Amniotic epithelial cell (primary cell): ENCODE measurements at regions not wholly inside any gene's neighbourhood (a gene's known extent, or its start where the extent isn't known, plus 50 kb on each side); places are given as distances from the start of the nearest gene placed in this dataset.
"Not testable (repeated sequence)": the region's sequence is repeated elsewhere in the genome, so short reads cannot be mapped to it uniquely, and the experiment has no call there.

Experiments used
- DNase-seq: peaks from one replicate; pipeline ENCODE4 v3.0.0-alpha.2; 2010; ENCODE audit warnings: low read depth

DNA sequence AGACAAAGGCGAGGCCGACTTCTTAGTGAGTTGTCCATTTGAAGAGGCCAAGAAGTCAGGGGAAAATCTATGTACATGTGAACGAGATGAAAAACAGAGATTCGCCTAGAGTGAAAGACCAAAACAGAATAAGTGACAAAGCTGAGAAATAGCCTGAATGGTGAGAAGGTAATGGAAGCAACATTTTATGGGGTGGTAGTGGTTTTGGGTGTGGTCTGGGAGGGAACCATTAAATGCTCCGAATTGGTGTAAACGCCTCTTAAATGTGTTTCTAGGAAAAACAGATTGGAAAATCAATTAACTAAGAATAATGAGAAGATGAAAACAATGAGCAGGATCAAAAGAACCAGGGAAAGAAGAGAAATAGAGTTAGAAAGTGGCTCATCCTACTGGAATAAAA, 83.8 kb upstream of the MANSC4 start:
- DNase-seq: no peak

DNA sequence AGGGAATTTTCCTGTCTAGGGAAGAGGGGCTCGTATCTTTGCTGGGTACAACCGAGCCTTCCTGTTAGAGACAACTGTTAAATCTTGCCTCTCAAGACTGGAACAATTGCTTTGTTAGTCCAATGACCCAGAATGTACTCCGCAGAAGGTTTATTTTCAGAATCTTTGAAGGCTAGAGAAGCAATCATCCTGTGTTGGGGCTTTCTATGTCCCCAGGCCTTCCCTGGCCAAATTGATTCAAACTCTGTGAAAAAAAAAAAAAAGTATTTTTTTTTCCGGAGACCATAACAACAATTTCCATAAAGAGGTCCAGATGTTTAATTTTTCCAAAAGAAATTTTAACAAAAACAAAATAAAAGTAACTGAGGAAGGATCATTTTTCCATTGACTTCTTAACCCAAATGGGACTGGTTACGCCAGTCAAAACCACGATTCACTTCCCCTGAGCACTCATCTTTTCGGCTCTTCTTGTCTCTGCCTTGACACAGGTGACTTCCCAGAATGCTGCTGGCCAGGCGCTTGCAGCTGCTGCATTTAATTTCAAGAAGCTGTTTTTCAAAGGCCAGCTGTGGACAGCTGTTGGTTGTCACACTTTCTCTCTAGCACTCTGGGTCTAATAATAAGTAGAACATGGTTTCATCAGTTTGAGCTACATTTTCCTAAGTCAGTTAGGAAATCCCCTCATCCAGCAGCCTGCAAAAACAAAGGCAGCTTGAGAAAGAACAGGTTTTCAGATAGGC, 81.6 kb upstream of the MANSC4 start:
- peak; percentile 40 for DNase-seq

DNA sequence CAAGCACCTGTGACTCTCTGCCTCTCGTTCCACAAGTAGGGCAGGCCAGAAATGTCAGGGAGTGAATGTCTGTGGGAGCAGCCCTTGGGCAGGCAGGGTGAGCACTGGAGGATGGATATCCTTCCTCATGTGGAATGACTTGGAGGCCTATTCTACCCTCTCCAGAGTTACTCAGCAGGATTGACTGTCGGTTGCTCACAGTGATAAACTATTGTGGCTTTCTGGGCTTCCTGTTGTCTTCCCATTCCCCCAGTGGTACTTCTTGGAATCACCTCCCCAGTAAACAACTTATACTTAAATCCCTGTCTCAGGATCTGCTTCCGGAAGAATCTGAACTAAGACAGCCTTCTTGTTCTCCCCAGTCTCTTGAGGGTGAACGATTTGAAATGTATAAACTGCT, 79.6 kb upstream of the MANSC4 start:
- peak; percentile 95 for DNase-seq

DNA sequence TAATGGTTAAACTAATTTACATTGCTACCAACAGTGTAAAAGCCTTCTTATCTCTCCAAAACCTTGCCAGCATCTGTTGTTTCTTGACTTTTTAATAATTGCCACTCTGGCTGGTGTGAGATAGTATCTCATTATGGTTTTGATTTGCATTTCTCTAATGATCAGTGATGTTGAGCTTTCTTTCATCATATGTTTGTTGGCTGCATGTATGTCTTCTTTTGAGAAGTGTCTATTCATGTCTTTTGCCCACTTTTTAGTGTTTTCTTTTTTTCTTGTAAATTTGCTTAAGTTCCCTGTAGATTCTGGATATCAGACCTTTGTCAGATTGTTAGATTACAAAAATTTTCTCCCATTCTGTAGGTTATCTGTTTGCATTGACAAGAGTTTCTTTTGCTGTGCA, 77.0 kb upstream of the MANSC4 start:
- not testable (repeated sequence) for DNase-seq

DNA sequence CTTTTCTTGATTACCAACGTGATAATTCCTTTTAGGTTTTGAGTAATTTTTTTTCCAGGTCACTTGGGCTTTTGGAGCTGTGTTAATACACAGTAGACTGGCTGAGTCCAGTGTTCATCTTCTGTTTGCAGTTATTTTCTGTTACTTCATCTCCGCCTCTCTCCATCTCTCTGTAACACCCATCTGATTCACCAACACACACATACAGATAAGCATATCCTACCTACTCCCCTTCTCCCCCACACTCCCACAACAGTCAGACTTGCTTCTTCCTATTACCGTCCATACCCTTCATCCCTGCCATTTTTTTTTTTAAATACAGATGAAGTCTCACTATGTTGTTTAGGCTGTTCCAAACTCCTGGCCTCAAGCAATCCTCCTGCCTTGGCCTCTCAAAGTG, 72.7 kb upstream of the MANSC4 start:
- DNase-seq: peak; percentile 94
